BJ (cell line): ENCODE measurements at regions not wholly inside any gene's neighbourhood (a gene's known extent, or its start where the extent isn't known, plus 50 kb on each side); places are given as distances from the start of the nearest gene placed in this dataset.

Experiments used
- CTCF ChIA-PET: fragments of 350-600 bp; formaldehyde crosslinking; extraction: SDS; loops from one replicate; lab custom pipeline; 2021; ENCODE audit warnings: antibody characterized with exemption, inconsistent platforms; lab: Yijun Ruan, JAX
- POLR2A ChIA-PET: fragments of 300-600 bp; sonication (Branson Sonifier 250); formaldehyde crosslinking; extraction: SDS; loops from one replicate; lab custom pipeline; 2021; ENCODE audit warnings: antibody characterized with exemption; lab: Charles Lee
- DNase-seq: peaks from one replicate; pipeline ENCODE4 v3.0.0-alpha.2; 2011; ENCODE audit warnings: low read depth
- H3K27me3 ChIP-seq: 2 replicates; pipeline ENCODE4 v1.6.0; 2011; ENCODE audit warnings: low read length; ENCODE audit not compliant: control insufficient read depth, insufficient read depth
- H3K36me3 ChIP-seq: 2 replicates; pipeline ENCODE4 v1.5.1; 2011; ENCODE audit warnings: low read length; ENCODE audit not compliant: control insufficient read depth, insufficient read depth
- H3K4me3 ChIP-seq: 2 replicates; pipeline ENCODE4 v1.5.1; 2011; ENCODE audit warnings: low read depth, mild to moderate bottlenecking, control low read depth, low read length
- CTCF ChIP-seq: IDR thresholded peaks from 2 replicates; pipeline ENCODE4 v1.5.1; 2011; ENCODE audit warnings: low read depth, mild to moderate bottlenecking, control low read depth, inconsistent platforms, low read length, moderate library complexity; ENCODE audit not compliant: insufficient read depth

- POLR2A ChIA-PET = no interaction called here
- CTCF ChIA-PET = interaction anchor here (0.6 kb wide), 1 partner anchor 44 kb away, joined by 3 read pairs; no protein-coding TSS in a partner anchor
- Histone ChIP-seq H3K36me3 (no peaks in the 10 kb centered on the region), H3K4me3 (no peak overlapping the region), H3K27me3 (no peaks in the 10 kb centered on the region)
- no peak for DNase-seq
- no peak for TF ChIP-seq CTCF
Observed at GRCh38 chr3:40736943-40737342, 212.2 kb downstream of the ZNF621 start.

- no peaks in the 10 kb centered on the region for H3K27me3 ChIP-seq
- TF ChIP-seq CTCF = no peak
- ChIA-PET CTCF (interaction anchor here (0.6 kb wide), 1 partner anchor 44 kb away, joined by 3 read pairs; no protein-coding TSS in a partner anchor), POLR2A (no interaction called here)
- H3K4me3 ChIP-seq = no peak overlapping the region
- H3K36me3 ChIP-seq = no peaks in the 10 kb centered on the region
- DNase-seq = no peak
Observed at GRCh38 chr3:40737343-40737742, 212.6 kb downstream of the ZNF621 start.

- Histone ChIP-seq H3K36me3 (no peaks in the 10 kb centered on the region), H3K4me3 (no peak overlapping the region), H3K27me3 (no peaks in the 10 kb centered on the region)
- TF ChIP-seq CTCF = no peak
- no peak for DNase-seq
- POLR2A ChIA-PET = no interaction called here
- CTCF ChIA-PET = no interaction called here
Observed at GRCh38 chr3:40739971-40740370, 215.2 kb downstream of the ZNF621 start.

GRCh38 chr3:40741729-40742128, 217.0 kb downstream of the ZNF621 start:
- ChIA-PET POLR2A (no interaction called here), CTCF (no interaction called here)
- no peak for TF ChIP-seq CTCF
- Histone ChIP-seq H3K36me3 (no peaks in the 10 kb centered on the region), H3K4me3 (no peak overlapping the region), H3K27me3 (no peaks in the 10 kb centered on the region)
- no peak for DNase-seq

- H3K27me3 ChIP-seq = no peaks in the 10 kb centered on the region
- TF ChIP-seq CTCF = no peak
- DNase-seq = no peak
- no peaks in the 10 kb centered on the region for H3K36me3 ChIP-seq
- ChIA-PET POLR2A (no interaction called here), CTCF (no interaction called here)
- no peak overlapping the region for H3K4me3 ChIP-seq
Observed at GRCh38 chr3:40745381-40746106, 220.8 kb downstream of the ZNF621 start.
